ENCODE measurements at regions not wholly inside any gene's neighbourhood (a gene's known extent, or its start where the extent isn't known, plus 50 kb on each side); places are given as distances from the start of the nearest gene placed in this dataset.

DNA sequence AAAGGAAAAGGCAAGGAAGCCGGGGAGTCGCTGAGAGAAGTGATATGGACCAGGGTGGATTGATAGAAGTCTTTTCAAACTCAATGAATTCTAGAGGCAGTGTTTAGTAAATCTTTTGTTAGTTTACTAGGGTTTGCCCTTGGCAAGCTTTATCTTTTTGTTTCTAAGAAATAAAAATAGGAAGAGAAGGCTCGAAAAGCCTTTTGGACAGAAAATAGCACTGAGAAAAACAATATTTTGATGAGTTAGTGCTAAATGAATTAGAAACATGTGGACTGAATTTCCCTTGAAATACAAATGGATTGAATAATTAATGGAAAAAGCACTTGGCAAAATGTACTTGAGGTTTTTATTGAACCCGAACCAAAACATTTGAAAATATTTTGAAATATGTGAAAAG is 121.8 kb upstream of the SPAG17 start:
- Histone ChIP-seq H3K9me3 (ENCODE audit: insufficient read depth, low read depth, low read length) (no peaks in the 10 kb centered on the region), H3K4me1 (ENCODE audit: insufficient read depth, low read length) (peaks cover 15% of the 10 kb centered on the region), H3K4me3 (ENCODE audit: low read length) (no peak overlapping the region), H3K36me3 (ENCODE audit: insufficient read depth, low read depth, low read length) (no peaks in the 10 kb centered on the region), H3K9ac (ENCODE audit: low read depth, low read length) (no peak overlapping the region), H3K27ac (ENCODE audit: low read length) (no peak overlapping the region), H3K27me3 (ENCODE audit: insufficient read depth, low read length) (no peaks in the 10 kb centered on the region)

- H3K27me3 ChIP-seq (ENCODE audit: insufficient read depth, low read length) = no peaks in the 10 kb centered on the region
- no peak overlapping the region for H3K27ac ChIP-seq (ENCODE audit: low read length)
- H3K36me3 ChIP-seq (ENCODE audit: insufficient read depth, low read depth, low read length) = no peaks in the 10 kb centered on the region
- H3K9ac ChIP-seq (ENCODE audit: low read depth, low read length) = no peak overlapping the region
- no peaks in the 10 kb centered on the region for H3K9me3 ChIP-seq (ENCODE audit: insufficient read depth, low read depth, low read length)
- no peak overlapping the region for H3K4me3 ChIP-seq (ENCODE audit: low read length)
- H3K4me1 ChIP-seq (ENCODE audit: insufficient read depth, low read length) = peaks cover 32% of the 10 kb centered on the region
Observed at GRCh38 chr1:118304722-118305359, 119.8 kb upstream of the SPAG17 start.

GRCh38 chr1:118303534-118303933 is 118.5 kb upstream of the SPAG17 start:
- Histone ChIP-seq H3K36me3 (ENCODE audit: insufficient read depth, low read depth, low read length) (no peaks in the 10 kb centered on the region), H3K9ac (ENCODE audit: low read depth, low read length) (no peak overlapping the region), H3K27me3 (ENCODE audit: insufficient read depth, low read length) (no peaks in the 10 kb centered on the region), H3K4me1 (ENCODE audit: insufficient read depth, low read length) (peaks cover 32% of the 10 kb centered on the region), H3K9me3 (ENCODE audit: insufficient read depth, low read depth, low read length) (no peaks in the 10 kb centered on the region), H3K4me3 (ENCODE audit: low read length) (no peak overlapping the region), H3K27ac (ENCODE audit: low read length) (no peak overlapping the region)

- no peak overlapping the region for H3K9ac ChIP-seq (ENCODE audit: low read depth, low read length)
- no peaks in the 10 kb centered on the region for H3K27me3 ChIP-seq (ENCODE audit: insufficient read depth, low read length)
- no peak overlapping the region for H3K4me3 ChIP-seq (ENCODE audit: low read length)
- H3K9me3 ChIP-seq (ENCODE audit: insufficient read depth, low read depth, low read length) = no peaks in the 10 kb centered on the region
- H3K36me3 ChIP-seq (ENCODE audit: insufficient read depth, low read depth, low read length) = no peaks in the 10 kb centered on the region
- no peak overlapping the region for H3K27ac ChIP-seq (ENCODE audit: low read length)
- peaks cover 32% of the 10 kb centered on the region for H3K4me1 ChIP-seq (ENCODE audit: insufficient read depth, low read length)
Observed at GRCh38 chr1:118303064-118303463, 118.0 kb upstream of the SPAG17 start.

DNA sequence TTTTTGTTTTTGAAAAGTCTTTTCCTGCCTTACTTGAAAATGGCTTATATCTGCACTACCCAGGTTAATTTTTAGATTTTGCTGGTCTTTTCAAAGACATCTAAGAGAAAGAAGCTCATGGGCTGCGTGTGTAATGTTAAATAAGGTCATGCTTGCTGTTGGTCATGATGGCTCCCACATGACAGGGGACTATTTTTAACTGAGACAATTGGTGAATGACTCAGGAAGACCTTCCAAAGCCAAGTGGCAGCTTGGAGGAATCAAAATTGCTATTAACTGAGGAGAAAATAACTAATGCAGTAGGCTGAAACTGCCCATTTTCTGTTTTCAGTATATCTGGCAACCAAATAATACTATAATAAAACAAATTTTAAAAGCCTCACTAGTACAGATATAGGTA is 117.1 kb upstream of the SPAG17 start:
- Histone ChIP-seq H3K9ac (ENCODE audit: low read depth, low read length) (no peak overlapping the region), H3K4me1 (ENCODE audit: insufficient read depth, low read length) (peaks cover 32% of the 10 kb centered on the region), H3K27ac (ENCODE audit: low read length) (no peak overlapping the region), H3K9me3 (ENCODE audit: insufficient read depth, low read depth, low read length) (no peaks in the 10 kb centered on the region), H3K36me3 (ENCODE audit: insufficient read depth, low read depth, low read length) (no peaks in the 10 kb centered on the region), H3K27me3 (ENCODE audit: insufficient read depth, low read length) (no peaks in the 10 kb centered on the region), H3K4me3 (ENCODE audit: low read length) (no peak overlapping the region)

GRCh38 chr1:118300808-118301207 is 115.8 kb upstream of the SPAG17 start:
- H3K27ac ChIP-seq (ENCODE audit: low read length) = no peak overlapping the region
- no peaks in the 10 kb centered on the region for H3K36me3 ChIP-seq (ENCODE audit: insufficient read depth, low read depth, low read length)
- H3K9me3 ChIP-seq (ENCODE audit: insufficient read depth, low read depth, low read length) = no peaks in the 10 kb centered on the region
- no peak overlapping the region for H3K9ac ChIP-seq (ENCODE audit: low read depth, low read length)
- no peaks in the 10 kb centered on the region for H3K27me3 ChIP-seq (ENCODE audit: insufficient read depth, low read length)
- H3K4me1 ChIP-seq (ENCODE audit: insufficient read depth, low read length) = peaks cover 32% of the 10 kb centered on the region
- H3K4me3 ChIP-seq (ENCODE audit: low read length) = no peak overlapping the region

DNA sequence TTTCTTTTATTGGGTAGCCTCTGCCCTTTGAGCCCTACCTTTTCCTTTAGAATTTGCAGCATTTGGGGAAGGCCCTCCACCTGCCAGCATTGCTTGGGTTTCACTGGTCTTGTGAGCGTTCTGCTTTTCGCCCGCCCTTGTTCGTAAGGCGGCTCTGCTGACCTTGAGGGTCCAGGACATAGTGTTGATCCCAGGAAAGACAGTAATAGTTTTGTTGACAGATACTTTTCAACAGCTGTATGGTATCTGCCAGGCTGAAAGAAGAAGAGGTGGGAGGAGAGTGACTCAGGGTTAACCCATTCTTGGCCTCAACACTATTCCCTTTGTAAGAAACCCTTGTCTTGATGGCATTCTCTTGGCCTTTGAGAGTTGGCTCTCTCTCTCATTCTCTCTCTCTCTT is 113.4 kb upstream of the SPAG17 start:
- Histone ChIP-seq H3K9me3 (ENCODE audit: insufficient read depth, low read depth, low read length) (no peaks in the 10 kb centered on the region), H3K4me3 (ENCODE audit: low read length) (no peak overlapping the region), H3K27me3 (ENCODE audit: insufficient read depth, low read length) (no peaks in the 10 kb centered on the region), H3K36me3 (ENCODE audit: insufficient read depth, low read depth, low read length) (no peaks in the 10 kb centered on the region), H3K4me1 (ENCODE audit: insufficient read depth, low read length) (peaks cover 30% of the 10 kb centered on the region), H3K9ac (ENCODE audit: low read depth, low read length) (no peak overlapping the region), H3K27ac (ENCODE audit: low read length) (no peak overlapping the region)

DNA sequence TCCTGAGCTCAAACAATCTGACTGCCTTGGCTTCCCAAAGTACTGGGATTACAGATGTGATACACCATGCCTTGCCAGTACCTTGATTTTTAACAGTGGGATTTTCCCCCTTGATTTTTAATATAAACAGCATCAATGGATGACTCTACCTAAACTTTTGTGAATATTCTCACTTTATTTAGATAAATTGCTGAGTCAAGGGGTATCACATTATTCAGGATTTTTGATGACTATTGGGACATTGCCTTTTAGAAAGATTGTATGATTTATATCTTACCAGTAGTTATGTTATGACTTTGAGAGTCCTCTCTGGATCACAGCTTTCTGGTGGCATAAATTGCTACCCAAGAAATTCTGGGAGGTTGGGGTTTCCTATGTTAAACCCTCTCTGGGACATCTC is 112.5 kb upstream of the SPAG17 start:
- Histone ChIP-seq H3K4me3 (ENCODE audit: low read length) (no peak overlapping the region), H3K36me3 (ENCODE audit: insufficient read depth, low read depth, low read length) (no peaks in the 10 kb centered on the region), H3K9me3 (ENCODE audit: insufficient read depth, low read depth, low read length) (no peaks in the 10 kb centered on the region), H3K9ac (ENCODE audit: low read depth, low read length) (no peak overlapping the region), H3K4me1 (ENCODE audit: insufficient read depth, low read length) (peaks cover 22% of the 10 kb centered on the region), H3K27ac (ENCODE audit: low read length) (no peak overlapping the region), H3K27me3 (ENCODE audit: insufficient read depth, low read length) (no peaks in the 10 kb centered on the region)

DNA sequence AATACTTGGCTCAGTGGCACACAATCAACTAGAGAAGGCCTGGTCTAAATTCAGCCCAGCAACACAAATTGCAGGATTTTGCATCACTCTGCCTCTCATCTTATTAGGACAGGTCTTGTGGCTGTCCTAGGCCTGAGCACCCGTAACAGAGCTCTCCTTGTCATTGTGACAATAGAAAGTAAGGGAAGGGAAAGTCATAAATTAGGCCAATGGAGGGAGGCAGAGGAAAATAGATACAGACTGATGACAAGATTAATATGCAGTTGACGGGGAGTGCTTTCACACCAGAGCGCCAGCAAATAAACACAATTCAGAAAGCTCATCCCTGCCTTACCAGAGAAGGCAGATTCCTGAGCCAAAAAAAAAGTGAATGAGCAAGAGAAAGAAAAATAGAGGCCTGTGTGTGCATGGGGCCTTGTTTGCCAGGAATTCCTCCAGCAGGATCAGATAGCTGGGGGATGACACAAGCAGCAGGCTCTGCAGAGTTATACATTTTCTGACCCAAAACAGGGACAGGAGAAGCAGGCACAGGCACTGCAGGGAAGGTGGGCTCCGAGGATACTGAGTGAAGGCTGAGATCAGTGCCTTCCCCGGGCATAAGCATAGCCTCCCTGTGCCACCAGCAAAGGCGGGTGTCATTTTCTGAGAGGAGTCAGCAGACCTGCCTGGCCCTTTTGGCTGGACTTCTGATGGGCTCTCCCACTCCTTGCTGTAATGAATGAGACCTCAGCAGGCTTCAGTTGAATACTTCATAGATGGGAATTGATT is 110.0 kb upstream of the SPAG17 start:
- Histone ChIP-seq H3K27me3 (ENCODE audit: insufficient read depth, low read length) (no peaks in the 10 kb centered on the region), H3K9me3 (ENCODE audit: insufficient read depth, low read depth, low read length) (no peaks in the 10 kb centered on the region), H3K27ac (ENCODE audit: low read length) (no peak overlapping the region), H3K4me3 (ENCODE audit: low read length) (no peak overlapping the region), H3K36me3 (ENCODE audit: insufficient read depth, low read depth, low read length) (no peaks in the 10 kb centered on the region), H3K9ac (ENCODE audit: low read depth, low read length) (no peak overlapping the region), H3K4me1 (ENCODE audit: insufficient read depth, low read length) (no peaks in the 10 kb centered on the region)

- Histone ChIP-seq H3K27ac (ENCODE audit: low read length) (no peak overlapping the region), H3K27me3 (ENCODE audit: insufficient read depth, low read length) (no peaks in the 10 kb centered on the region), H3K9me3 (ENCODE audit: insufficient read depth, low read depth, low read length) (no peaks in the 10 kb centered on the region), H3K36me3 (ENCODE audit: insufficient read depth, low read depth, low read length) (no peaks in the 10 kb centered on the region), H3K9ac (ENCODE audit: low read depth, low read length) (no peak overlapping the region), H3K4me1 (ENCODE audit: insufficient read depth, low read length) (no peaks in the 10 kb centered on the region), H3K4me3 (ENCODE audit: low read length) (no peak overlapping the region)
Observed at GRCh38 chr1:118291661-118292060, 106.6 kb upstream of the SPAG17 start.

DNA sequence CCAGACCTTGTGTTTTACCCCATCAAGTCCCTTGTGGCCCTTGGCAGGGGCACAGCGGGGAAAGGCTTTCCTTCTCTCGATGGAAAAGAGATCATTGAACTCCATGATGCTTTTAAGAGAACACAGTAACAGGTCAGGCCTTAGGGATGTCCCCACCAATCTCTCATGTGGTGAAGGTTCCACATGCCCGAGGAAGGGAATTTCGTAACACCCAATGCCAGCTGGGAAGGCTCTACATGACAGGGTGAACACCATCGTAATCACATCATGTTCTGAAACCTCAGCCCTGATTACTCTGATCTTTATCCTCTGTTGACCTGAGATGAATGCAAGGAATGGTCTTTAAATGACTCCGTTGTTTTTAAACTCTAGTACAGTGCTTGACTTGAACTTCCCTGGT is 105.5 kb upstream of the SPAG17 start:
- Histone ChIP-seq H3K4me1 (ENCODE audit: insufficient read depth, low read length) (no peaks in the 10 kb centered on the region), H3K27ac (ENCODE audit: low read length) (no peak overlapping the region), H3K4me3 (ENCODE audit: low read length) (no peak overlapping the region), H3K27me3 (ENCODE audit: insufficient read depth, low read length) (no peaks in the 10 kb centered on the region), H3K36me3 (ENCODE audit: insufficient read depth, low read depth, low read length) (no peaks in the 10 kb centered on the region), H3K9me3 (ENCODE audit: insufficient read depth, low read depth, low read length) (no peaks in the 10 kb centered on the region), H3K9ac (ENCODE audit: low read depth, low read length) (no peak overlapping the region)

GRCh38 chr1:118290046-118290445 is 105.0 kb upstream of the SPAG17 start:
- Histone ChIP-seq H3K9me3 (ENCODE audit: insufficient read depth, low read depth, low read length) (no peaks in the 10 kb centered on the region), H3K27ac (ENCODE audit: low read length) (no peak overlapping the region), H3K27me3 (ENCODE audit: insufficient read depth, low read length) (no peaks in the 10 kb centered on the region), H3K36me3 (ENCODE audit: insufficient read depth, low read depth, low read length) (no peaks in the 10 kb centered on the region), H3K4me3 (ENCODE audit: low read length) (no peak overlapping the region), H3K4me1 (ENCODE audit: insufficient read depth, low read length) (no peaks in the 10 kb centered on the region), H3K9ac (ENCODE audit: low read depth, low read length) (no peak overlapping the region)
